ENCODE measurements at regions not wholly inside any gene's neighbourhood (a gene's known extent, or its start where the extent isn't known, plus 50 kb on each side); places are given as distances from the start of the nearest gene placed in this dataset.
"Not testable (repeated sequence)": the region's sequence is repeated elsewhere in the genome, so short reads cannot be mapped to it uniquely, and the experiment has no call there.

DNA sequence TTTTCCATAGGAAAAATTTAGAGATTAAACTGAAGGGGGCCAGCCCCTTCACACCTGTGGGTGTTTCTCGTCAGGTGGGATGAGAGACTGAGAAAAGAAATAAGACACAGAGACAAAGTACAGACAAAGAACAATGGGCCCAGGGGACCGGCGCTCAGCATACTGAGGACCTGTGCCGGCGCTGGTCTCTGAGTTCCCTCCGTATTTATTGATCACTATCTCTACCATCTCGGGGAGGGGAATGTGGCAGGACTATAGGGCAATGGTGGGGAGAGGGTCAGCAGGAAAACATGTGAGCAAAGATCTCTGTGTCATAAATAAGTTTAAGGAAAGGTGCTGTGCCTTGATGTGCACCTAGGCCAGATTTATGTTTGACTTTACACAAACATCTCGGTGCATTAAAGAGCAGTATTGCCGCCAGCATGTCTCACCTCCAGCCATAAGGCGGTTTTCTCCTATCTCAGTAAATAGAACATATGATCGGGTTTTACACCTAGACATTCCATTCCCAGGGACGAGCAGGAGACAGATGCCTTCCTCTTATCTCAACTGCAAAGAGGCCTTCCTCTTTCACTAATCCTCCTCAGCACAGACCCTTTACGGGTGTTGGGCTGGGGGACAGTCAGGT lies 494.7 kb downstream of the IGSF11 start:
- H3K4me2 ChIP-seq (ENCODE audit: insufficient read depth, low read length); H3K9me3 ChIP-seq (replicated peaks; ENCODE audit: control insufficient read depth, insufficient read depth, low read depth, low read length); H4K20me1 ChIP-seq (replicated peaks; ENCODE audit: control insufficient read depth, insufficient read depth, low read length); DNase-seq (ENCODE audit: extremely low read depth in 1 of 4, low spot score in 3 of 4); H3K27me3 ChIP-seq (ENCODE audit: control insufficient read depth in 2 of 2, insufficient read depth in 2 of 2, low read length in 2 of 2); H3K79me2 ChIP-seq (ENCODE audit: control insufficient read depth, insufficient read depth, low read length); in situ Hi-C loops (cut with MboI); BruUV-seq (replicated peaks); H2AFZ ChIP-seq (ENCODE audit: low read depth, low read length); H3K4me1 ChIP-seq (replicated peaks in 1 of 2; ENCODE audit: control insufficient read depth in 2 of 2, insufficient read depth in 2 of 2, low read length in 2 of 2); H3K9me1 ChIP-seq (ENCODE audit: control insufficient read depth, insufficient read depth, low read length); H3K4me3 ChIP-seq; CTCF ChIA-PET (ENCODE audit: low intra/inter-chr PET ratio); H3K9ac ChIP-seq (ENCODE audit: insufficient read depth in 1 of 2, low read depth in 2 of 2, low read length in 2 of 2); H3K27ac ChIP-seq (ENCODE audit: extremely low read depth, low read depth, low read length); intact Hi-C loops (cut with micrococcal nuclease); H3K36me3 ChIP-seq (ENCODE audit: control insufficient read depth, insufficient read depth, low read length); FAIRE-seq; ATAC-seq: not testable (repeated sequence)
- 6% methylated on average over 10 of the region's 13 CpGs for WGBS (ENCODE audit: insufficient coverage, low coverage, missing lambda C conversion rate)
- POLR2A ChIA-PET = interaction anchor here (0.6 to 1.1 kb wide), 2 partner anchors 12 to 46 kb away, joined by 3 read pairs; no protein-coding TSS in a partner anchor
- 0 out of 4 replicates have a peak, but pooled peaks of 1 of the 2 experiments have one; percentile 31 for TF ChIP-seq TRIM24 (IDR thresholded peaks at IDR 0.05)

DNA sequence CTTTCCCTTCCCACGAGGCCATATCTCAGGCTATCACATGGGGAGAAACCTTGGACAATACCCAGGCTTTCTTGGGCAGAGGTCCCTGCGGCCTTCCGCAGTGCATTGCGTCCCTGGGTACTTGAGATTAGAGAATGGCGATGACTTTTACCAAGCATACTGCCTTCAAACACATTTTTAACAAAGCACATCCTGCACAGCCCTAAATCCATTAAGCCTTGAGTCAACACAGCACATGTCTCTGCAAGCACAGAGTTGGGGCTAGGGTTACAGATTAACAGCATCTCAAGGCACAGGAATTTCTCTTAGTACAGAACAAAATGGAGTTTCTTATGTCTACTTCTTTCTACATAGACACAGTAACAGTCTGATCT lies 494.2 kb downstream of the IGSF11 start:
- H3K4me3 ChIP-seq; H2AFZ ChIP-seq (ENCODE audit: low read depth, low read length); H3K27ac ChIP-seq (ENCODE audit: extremely low read depth, low read depth, low read length); intact Hi-C loops (cut with micrococcal nuclease); H3K9ac ChIP-seq (ENCODE audit: insufficient read depth in 1 of 2, low read depth in 2 of 2, low read length in 2 of 2); H4K20me1 ChIP-seq (replicated peaks; ENCODE audit: control insufficient read depth, insufficient read depth, low read length); H3K27me3 ChIP-seq (ENCODE audit: control insufficient read depth in 2 of 2, insufficient read depth in 2 of 2, low read length in 2 of 2); FAIRE-seq; H3K9me3 ChIP-seq (replicated peaks; ENCODE audit: control insufficient read depth, insufficient read depth, low read depth, low read length); BruUV-seq (replicated peaks); H3K36me3 ChIP-seq (ENCODE audit: control insufficient read depth, insufficient read depth, low read length); H3K79me2 ChIP-seq (ENCODE audit: control insufficient read depth, insufficient read depth, low read length); H3K9me1 ChIP-seq (ENCODE audit: control insufficient read depth, insufficient read depth, low read length); POLR2A ChIA-PET; H3K4me2 ChIP-seq (ENCODE audit: insufficient read depth, low read length); ATAC-seq; CTCF ChIA-PET (ENCODE audit: low intra/inter-chr PET ratio); in situ Hi-C loops (cut with MboI): not testable (repeated sequence)
- 12% methylated on average over 4 of the region's 5 CpGs for WGBS (ENCODE audit: insufficient coverage, low coverage, missing lambda C conversion rate)
- DNase-seq (ENCODE audit: extremely low read depth in 1 of 4, low spot score in 3 of 4) = peak in 1 of 4 experiments; percentile 24
- peaks cover 0 to 11% of the 10 kb centered on the region in 2 experiments; a peak in 3 of 5 replicates for H3K4me1 ChIP-seq (replicated peaks in 1 of 2; ENCODE audit: control insufficient read depth in 2 of 2, insufficient read depth in 2 of 2, low read length in 2 of 2)
- TF ChIP-seq PTTG1 (tag; IDR thresholded peaks at IDR 0.05; ENCODE audit: low read depth) (peak; percentile 39; the same call in 1 of the 2 replicates), SOX6 (IDR thresholded peaks at IDR 0.05) (0 out of 2 replicates have a peak, but pooled peaks have one; percentile 53), ARID1B (IDR thresholded peaks at IDR 0.05) (peak; percentile 78), SMAD4 (CRISPR knock-in tag; conservative IDR thresholded peaks at IDR 0.05) (peak; percentile 62; the same call in 1 of the 2 replicates), ZBTB17 (CRISPR knock-in tag; IDR thresholded peaks at IDR 0.05) (0 out of 2 replicates have a peak, but pooled peaks have one; percentile 43), CBFA2T3 (IDR thresholded peaks at IDR 0.05) (peak; percentile 89), CXXC5 (CRISPR knock-in tag; IDR thresholded peaks at IDR 0.05) (peak; percentile 51), PHB2 (IDR thresholded peaks at IDR 0.05; ENCODE audit: low read depth) (peak; percentile 18; the same call in 1 of the 2 replicates), TCF3 (CRISPR knock-in tag; IDR thresholded peaks at IDR 0.05) (peak; percentile 78), NFIC (IDR thresholded peaks at IDR 0.05) (peak; percentile 75), ZNF589 (CRISPR knock-in tag; IDR thresholded peaks at IDR 0.05; ENCODE audit: low read depth) (0 out of 2 replicates have a peak, but pooled peaks have one; percentile 28), L3MBTL2 (IDR thresholded peaks at IDR 0.05) (peak; percentile 26; the same call in 1 of the 2 replicates), TRIM24 (IDR thresholded peaks at IDR 0.05) (peak in 1 of 2 experiments; percentile 26; a peak in 1 of 4 replicates)
- TF ChIP-seq, protein P1, sequence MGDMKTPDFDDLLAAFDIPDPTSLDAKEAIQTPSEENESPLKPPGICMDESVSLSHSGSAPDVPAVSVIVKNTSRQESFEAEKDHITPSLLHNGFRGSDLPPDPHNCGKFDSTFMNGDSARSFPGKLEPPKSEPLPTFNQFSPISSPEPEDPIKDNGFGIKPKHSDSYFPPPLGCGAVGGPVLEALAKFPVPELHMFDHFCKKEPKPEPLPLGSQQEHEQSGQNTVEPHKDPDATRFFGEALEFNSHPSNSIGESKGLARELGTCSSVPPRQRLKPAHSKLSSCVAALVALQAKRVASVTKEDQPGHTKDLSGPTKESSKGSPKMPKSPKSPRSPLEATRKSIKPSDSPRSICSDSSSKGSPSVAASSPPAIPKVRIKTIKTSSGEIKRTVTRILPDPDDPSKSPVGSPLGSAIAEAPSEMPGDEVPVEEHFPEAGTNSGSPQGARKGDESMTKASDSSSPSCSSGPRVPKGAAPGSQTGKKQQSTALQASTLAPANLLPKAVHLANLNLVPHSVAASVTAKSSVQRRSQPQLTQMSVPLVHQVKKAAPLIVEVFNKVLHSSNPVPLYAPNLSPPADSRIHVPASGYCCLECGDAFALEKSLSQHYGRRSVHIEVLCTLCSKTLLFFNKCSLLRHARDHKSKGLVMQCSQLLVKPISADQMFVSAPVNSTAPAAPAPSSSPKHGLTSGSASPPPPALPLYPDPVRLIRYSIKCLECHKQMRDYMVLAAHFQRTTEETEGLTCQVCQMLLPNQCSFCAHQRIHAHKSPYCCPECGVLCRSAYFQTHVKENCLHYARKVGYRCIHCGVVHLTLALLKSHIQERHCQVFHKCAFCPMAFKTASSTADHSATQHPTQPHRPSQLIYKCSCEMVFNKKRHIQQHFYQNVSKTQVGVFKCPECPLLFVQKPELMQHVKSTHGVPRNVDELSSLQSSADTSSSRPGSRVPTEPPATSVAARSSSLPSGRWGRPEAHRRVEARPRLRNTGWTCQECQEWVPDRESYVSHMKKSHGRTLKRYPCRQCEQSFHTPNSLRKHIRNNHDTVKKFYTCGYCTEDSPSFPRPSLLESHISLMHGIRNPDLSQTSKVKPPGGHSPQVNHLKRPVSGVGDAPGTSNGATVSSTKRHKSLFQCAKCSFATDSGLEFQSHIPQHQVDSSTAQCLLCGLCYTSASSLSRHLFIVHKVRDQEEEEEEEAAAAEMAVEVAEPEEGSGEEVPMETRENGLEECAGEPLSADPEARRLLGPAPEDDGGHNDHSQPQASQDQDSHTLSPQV (IDR thresholded peaks at IDR 0.05) = peak; percentile 85

Measured in K562 (cell line).